GM19025 (cell line): ENCODE measurements at regions not wholly inside any gene's neighbourhood (a gene's known extent, or its start where the extent isn't known, plus 50 kb on each side); places are given as distances from the start of the nearest gene placed in this dataset.

ENCODE experiments used
- ATAC-seq: cut with Tn5 transposase; IDR thresholded peaks from one replicate; pipeline ENCODE4 v1.9.1; 2021; ENCODE audit warnings: mild to moderate bottlenecking, low read depth, moderate library complexity; ENCODE audit not compliant: unreplicated experiment

DNA sequence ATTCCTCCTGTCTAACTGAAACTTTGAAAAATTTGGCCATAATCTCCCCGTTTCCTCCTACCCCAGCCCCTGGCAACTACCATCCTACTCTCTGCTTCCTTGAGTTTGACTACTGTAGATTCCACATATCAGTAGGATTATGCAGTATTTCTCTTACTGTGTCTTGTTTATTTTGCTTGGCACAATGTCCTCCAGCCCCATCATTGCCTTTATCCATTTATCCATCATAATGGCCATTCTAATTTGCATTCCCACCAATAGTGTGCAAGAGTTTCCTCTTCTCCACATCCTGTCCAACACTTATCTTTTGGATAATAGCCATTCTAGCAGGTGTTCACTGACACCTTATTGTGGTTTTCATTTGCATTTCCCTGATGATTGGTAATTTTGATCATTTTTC, 202.3 kb downstream of the THBS2 start:
- no peak for ATAC-seq

DNA sequence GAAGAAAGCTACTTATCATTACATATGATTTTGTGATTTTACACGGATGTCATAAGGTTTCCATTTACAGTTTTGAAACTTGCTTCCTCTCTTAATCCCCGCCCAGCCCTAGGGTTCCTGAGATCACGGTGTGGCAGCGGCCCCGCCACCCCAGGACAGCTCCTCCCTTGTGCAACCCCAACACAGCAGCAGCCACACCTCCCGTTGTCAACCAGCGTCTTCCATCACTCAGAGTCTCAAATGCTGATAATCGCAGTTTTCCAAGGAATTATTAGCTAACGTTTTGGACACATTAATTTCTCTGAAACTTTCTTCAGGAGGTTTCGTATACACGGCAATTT, 204.8 kb downstream of the THBS2 start:
- no peak for ATAC-seq

DNA sequence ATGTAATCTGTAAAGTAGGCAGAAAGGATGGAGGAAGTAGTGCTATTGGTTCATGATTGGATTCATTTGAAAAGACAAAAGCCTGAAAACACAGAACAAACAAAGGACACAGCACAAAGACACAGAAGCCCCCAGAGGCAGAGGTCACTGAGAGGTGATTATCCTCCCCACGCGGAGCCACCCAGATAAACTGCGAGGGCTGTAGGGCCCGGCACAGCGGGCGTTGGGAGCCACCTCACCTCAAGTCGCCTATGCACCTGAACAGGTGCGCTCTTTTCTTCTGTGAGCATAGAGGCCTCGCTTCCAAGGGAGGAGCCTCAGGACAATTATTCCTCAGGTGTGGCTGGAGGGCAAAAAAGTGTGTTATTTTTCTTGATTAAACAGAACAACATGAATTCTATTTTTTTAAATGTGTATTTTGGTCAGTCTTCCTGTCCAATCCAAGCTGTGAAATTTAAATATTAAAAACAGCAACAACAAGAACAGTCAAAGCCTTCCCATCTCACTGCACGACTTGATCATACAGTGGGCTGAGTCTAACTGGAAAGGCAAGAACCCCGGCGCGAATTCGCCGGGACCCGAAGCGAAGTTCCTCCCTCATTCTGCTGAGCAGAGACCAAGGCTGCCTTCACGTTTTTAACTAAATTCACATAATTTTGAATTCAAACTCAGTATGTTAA, 205.3 kb downstream of the THBS2 start:
- ATAC-seq: no peak

DNA sequence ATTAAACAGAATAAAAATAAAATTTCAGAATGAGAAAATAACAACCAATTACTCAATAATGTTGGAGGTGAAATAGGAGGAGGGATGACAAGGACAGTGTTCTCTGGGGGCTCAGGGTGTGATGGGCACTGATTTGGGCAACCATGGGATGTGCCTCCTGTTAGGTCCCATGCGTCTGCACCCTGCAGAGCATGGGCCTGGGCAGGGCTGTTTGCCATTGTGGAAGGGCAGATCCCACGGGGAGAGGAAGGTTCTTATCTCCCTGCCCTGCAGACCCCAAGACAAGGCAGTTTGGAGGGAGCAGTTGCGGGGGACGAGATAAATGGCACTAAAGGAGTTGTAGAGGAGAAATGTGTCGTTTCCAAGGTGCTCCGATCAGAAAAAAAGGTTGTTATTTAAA, 206.3 kb downstream of the THBS2 start:
- ATAC-seq: no peak

DNA sequence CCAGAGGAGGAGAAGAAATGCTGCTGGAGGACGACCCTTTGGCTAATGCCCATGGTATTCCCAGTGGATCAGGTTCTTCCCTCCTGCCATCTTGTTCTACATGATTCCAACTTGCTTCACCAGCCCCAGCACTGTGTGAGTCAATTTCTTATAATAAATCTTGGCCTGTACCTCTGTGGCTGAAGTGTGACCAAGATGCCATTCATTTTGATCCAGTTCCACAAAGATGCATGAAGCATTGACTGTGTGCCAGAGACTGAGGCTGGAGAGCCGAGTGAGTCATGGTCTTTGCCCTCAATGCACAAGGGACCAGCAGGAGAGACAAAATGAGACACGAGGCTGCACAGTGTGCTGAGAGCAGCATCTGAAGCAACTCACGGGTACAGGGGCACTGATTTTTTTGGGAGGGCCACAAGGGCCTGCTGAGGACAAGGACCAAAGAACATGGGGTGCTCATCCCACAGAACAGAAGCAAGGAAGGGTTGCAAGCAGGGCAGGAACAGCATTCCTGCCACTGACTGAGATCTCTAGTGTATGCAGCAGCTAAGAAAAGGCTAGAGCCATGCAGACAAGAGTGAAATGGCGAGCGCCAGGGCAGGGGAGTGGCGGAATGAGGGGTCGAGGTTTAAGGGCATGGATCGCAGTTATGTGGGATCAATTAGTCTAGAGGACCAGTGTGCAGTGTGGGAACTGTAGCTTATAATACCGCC, 207.0 kb downstream of the THBS2 start:
- ATAC-seq: no peak

DNA sequence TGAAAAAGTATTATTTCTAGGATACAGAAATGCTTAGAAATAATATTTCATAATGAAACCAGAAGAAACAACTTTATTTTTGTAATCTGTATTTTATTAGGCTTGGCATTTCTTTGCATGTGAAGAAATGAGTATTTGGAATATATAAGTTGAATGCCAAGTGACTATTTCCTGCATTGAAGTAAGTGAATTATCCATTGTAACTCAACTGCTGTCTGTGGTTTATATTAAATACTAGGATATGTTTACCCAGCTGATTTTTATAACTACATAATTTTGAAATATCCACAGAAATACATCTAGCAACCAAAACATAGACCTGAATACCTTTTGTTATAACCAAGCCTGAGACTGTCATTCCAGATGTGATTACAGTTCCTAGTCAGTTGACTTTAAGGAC, 207.6 kb downstream of the THBS2 start:
- ATAC-seq: no peak

DNA sequence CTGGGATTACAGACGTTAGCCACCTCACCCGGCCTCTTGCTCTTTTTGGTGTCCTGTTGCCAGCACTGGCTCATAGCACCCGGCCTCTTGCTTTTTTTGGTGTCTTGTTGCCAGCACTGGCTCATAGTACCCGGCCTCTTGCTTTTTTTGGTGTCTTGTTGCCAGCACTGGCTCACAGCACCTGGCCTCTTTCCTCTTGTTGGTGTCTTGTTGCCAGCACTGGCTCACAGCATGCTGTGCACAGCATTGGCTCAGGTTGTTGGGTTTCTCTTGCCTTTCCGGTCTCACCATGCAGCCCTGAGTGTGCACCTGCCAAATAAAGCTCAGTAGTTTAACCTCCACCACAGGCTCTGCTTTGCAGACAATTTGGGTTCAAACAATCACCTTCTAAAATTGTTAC, 208.2 kb downstream of the THBS2 start:
- ATAC-seq: no peak

DNA sequence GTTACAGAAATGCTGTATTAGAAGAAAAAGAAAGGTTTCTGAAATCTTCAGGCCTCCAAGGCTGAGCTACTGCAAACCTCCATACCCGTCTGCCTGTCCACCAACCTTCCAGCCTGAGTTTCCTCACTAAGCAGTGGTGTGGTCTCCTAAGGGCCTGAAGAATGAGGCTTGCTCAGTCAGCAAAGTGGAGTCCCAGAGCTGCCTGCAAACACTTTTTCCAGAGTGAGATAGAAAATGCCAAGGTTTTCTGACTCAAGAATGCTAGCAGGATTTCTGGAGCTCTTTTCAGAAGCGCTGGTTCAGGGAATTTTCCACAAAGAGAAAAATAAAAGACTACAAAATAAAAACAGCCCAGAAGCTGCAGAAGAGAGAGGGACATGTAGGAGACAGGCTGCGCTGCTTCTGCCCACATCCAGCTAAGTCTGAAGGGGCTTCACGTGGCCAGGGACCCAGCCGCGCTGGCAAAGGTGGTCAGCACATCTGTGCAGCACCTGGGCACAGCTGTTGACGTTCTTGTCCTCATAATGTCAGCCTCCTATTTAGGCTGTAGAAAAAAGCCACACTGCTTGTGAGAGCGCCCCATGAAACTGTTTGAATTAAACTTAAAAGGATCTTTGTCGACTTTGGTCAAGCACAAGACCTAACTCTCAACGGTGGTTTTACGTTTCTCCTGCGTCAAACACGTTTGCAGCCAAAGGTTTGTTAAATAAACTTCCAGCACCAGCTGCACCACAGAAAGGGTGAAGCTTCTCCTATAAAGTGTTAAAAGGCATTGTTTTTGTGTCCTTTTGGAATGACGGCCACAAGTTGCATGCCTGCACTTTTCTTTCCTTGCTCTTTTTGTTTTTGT, 209.0 kb downstream of the THBS2 start:
- no peak for ATAC-seq

DNA sequence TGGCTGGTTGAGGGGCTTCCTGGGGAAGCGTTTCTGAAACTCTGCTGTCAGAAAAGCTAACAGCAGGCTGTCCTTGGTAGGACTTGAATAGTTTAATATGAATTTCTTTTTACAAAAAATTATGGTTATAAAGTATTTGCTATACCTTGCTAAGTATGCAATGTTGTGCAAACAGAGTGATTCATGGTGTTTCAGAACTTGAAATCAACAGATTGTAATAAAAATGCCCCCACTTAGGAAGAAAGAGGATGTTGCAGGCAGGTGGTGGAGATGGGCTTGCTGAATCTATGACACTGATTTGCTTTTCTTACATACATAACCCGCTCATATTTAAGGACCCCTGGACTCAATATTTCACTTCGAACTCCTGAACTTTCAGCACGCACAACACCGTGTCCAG, 211.6 kb downstream of the THBS2 start:
- ATAC-seq: no peak

DNA sequence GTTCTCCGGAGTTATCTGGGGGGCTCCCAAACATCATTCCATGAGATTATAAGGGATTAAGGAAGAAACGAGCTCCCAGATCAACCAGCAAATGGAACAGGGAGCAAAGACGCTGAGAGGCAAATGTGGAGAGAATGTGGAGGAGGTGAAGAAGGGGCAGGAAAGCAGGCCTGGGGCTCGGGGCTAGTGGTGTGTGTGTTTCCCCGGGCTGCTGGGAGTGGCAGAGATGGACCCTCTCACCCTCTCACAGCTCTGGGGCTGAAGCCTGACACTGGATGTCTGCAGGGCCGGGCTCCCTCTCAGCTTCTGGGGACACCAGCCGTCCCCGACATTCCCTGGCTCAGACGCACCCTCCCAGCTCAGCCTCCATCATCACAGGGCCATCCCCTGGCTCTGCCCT, 212.6 kb downstream of the THBS2 start:
- ATAC-seq: no peak

DNA sequence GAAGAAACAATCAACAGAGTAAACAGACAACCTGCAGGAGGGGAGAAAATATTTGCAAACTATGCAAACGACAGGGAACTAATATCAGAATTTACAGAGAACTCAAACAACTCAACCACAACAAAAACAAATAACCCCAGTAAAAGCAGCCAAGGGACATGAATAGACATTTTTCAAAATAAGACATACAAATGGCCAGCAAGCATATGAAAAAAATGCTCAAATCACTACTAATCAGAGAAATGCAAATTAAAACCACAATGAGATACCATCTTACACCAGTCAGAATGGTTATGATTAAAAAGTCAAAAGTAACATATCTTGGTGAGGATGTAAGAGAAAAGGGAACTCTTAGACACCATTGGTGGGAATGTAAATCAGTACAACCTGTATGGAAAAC, 215.0 kb downstream of the THBS2 start:
- ATAC-seq: no peak

DNA sequence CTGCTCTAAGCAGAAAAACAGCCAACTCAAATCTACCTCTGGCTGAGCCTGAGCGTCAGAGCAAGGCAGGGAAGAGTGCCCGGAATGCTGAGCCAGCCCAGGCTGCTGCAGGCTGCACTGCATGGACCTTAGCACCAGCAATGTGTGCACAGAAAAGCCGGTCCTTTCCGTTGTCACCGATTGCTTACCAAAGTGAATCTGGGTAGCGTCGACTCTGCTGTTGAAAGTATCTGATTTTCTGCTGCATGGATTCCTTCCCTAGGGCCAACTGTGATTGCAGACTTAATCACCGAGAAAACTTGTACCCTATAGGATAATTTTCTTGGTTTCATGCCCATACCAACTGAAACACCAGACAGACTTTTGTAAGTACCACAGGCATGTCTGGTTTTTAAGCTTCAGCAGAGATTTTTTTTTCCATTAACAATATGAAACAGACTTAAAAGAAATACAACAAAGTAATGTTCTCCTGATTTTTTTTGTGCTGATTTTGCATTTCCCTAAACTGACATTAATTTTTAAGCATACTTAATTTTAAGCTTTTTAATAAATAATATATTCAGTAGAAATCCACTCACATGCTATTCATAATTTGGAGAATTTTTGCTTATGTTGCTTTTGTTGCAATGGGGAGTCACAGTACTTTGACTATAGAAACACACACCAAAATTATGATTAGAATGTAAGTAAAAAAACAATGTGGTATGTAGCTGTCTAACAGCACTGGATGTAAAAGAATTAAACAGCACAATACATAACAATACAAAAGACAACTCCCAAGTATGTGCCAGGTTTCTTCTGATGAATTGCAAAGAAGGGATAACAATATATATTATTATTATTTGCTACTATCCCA, 218.0 kb downstream of the THBS2 start:
- ATAC-seq: no peak

DNA sequence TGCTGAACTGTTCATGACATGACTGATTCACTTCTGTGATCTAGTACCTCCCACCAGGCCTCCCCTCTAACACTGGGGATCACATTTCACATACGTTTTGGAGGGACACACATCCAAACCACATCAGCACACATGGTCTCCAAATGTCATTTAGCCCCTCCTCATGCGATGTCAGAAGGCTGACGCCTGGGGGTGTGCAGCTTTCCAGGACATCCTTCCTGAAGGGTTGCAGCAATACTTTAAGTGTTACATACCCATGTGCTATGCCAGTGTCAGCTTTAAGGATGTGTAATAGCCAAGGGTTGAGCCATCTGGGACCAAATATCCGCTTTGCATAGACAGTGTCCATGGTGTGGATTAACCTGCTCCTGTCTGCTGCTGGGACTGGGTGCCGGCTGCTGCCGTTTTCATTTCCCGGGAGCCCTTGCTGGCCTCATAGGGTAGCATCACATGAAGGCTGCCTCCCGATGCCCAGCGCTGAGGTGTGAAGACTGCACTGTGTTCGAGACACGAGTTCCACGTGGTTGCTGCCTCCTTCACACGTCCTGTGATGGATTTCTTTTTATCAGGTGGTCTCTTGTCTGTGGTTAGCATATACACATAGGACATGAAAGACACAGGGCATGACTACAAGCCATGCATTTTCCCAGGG, 219.0 kb downstream of the THBS2 start:
- no peak for ATAC-seq

DNA sequence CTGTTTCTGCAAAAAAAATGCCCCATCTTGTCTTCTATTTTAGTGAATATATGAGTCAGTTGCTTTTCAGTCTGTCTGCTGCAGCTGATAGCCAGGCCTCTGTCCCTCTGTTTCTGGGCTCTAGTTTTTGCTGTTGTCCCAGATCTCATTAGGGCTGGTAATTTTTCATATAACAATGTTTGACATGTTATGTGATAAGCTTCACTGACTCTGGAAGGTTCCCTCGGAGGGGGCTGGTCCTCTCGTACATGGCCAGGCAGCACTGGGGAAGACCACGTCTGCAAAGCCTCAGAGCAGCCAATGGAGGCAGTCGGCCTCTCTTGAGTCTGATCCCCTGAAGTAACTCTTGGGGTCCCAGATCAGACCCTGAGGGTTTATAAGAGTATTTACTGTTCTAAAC, 223.8 kb downstream of the THBS2 start:
- no peak for ATAC-seq

DNA sequence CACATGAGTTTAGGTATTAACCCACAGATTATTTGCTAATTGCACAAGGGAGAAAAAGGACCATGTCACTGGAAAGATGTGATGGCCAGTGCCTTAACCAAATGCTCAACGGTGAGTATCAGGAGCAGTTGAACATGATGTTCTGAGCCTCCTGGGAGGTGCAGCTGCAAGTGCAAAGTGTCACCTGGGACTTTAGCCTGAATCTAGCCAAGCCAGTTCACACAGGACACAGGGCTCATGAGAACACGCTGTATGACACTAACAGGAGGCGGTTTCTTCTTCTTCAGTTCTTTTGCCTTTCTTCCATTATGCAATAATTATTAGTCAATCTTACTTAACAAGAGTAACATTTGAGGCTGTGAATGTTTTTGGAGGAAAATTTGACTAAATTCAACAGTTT, 225.3 kb downstream of the THBS2 start:
- ATAC-seq: no peak

DNA sequence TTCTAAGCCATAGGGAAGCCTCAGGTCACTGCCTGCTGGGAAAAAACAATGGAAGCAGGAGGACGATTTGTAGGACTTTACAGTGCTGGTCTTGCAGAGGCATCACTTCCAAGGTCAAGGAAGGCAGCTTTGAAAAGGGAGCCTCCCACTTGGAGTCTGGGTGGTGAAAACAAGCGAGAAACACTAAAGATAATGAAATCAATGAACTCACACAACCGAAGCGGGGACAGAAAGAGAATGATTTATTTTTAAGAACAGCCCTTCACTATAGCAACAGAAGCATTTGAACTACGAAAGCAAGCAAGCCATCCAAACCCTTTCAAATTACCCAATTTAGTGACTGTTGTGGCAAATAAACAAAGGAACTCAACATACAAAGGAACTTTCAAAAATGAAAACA, 227.5 kb downstream of the THBS2 start:
- no peak for ATAC-seq

DNA sequence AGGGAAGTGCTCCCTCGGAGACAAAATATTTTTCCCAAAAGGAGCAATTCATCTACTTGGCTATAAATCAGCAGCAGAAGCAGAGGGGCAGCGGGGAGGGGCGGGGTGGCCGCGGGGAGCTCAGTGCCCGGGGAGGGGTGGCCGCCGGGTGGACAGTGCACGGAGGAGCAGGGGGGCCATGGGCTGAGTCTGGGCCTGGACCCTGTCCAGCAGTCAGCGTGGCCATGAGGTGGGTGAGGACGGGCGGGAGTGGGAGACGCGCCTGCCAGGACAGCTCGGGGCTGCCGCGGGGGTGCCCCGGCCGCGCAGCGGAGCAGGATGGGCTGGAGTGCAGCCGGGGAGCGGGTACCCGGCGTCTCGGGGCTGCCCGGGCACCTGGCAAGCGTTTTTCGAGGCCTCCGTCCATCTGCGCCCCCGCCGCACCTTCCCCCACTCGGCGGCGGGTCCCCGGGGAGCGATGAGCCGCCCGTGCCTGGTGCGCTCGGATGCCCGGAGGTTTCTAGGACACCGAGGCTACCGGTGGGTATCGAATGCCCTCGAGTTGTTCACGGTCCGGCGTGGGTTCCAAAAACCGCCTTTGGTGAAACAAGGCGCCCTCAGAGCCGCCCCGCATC, 229.5 kb downstream of the THBS2 start:
- no peak for ATAC-seq

DNA sequence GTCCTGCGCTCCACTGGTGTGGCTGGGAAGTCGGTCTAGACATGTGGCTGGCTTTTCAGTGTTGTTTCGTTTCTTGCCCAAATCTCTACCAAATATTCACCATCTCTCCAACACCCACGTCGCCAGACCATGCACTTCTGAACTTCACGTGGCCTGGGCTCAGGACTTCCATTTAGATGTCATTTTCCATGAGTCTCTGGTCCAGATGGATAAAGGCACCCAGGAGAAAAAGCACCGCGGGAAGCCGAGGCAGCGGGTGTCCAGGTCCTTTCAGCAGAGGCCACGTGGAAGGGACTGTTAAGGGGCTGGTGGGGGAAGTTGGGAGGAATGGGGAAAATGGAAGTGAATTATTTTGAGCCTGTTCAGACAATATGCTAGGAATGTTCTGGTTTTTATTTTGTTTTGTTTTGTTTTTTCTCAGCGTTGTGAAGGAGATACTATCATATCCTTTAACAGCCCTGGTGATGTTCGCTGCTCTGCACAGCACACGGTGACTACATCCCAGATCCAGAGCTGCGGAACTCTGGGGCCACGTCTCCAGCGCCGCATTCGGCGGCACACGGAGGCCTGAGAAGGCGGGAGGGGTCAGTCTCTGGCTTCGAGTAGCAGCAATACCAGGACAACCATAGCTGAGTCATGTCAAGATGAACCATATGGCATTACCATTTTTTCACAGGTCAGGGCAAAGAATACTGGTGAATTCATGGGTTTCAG, 230.3 kb downstream of the THBS2 start:
- no peak for ATAC-seq

DNA sequence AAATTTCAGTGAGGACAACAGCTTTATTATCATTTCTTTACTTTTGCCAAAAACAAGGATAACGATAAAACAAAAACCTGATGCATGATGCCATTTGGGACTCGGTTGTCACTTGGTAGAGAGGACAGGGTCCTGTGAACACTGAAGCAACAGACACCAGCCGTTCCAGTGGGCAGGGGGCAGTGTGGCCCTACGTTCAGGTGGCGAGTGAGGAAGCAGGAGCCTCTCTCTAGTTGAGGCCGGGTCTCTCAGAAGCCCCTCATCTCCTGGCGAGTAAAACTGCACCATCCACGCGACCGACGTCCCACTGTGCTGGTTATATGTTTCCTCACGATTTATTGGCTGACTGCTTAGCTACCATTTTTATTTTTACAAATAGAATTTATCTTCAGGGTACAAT, 231.6 kb downstream of the THBS2 start:
- ATAC-seq: no peak
